Naive thymus-derived CD4-positive, alpha-beta T cell (primary cell): ENCODE measurements at regions not wholly inside any gene's neighbourhood (a gene's known extent, or its start where the extent isn't known, plus 50 kb on each side); places are given as distances from the start of the nearest gene placed in this dataset.

Experiments
- ATAC-seq: fragments of 150-1000 bp; cut with Tn5 transposase; 2 replicates; pipeline ENCODE4 v1.10.0; 2021; ENCODE audit warnings: mild to moderate bottlenecking, moderate library complexity
- CTCF ChIA-PET: fragments of 350-600 bp; sonication (Branson Sonifier 250); formaldehyde crosslinking; loops from one replicate; lab custom pipeline; 2021; ENCODE audit warnings: antibody characterized with exemption; lab: Charles Lee
- POLR2A ChIA-PET: fragments of 350-600 bp; sonication (Branson Sonifier 250); formaldehyde crosslinking; loops from one replicate; lab custom pipeline; 2021; ENCODE audit warnings: antibody characterized with exemption, inconsistent platforms; lab: Charles Lee
- DNase-seq, 9 donors: peaks; one replicate each; pipeline versions ENCODE4 v3.0.0 to v3.0.0-alpha.2; 2020 to 2022; ENCODE audit warnings: mixed read lengths in 1 of 9
- H3K27ac ChIP-seq: one replicate; pipeline ENCODE4 v1.7.0; 2013; ENCODE audit warnings: mild to moderate bottlenecking, low read depth, low read length, moderate library complexity
- H3K27me3 ChIP-seq, 2 donors: one replicate each; pipeline ENCODE4 v1.7.0; 2013; ENCODE audit warnings: low read length in 2 of 2, mild to moderate bottlenecking in 2 of 2, moderate library complexity in 2 of 2; ENCODE audit not compliant: control insufficient read depth in 2 of 2, insufficient read depth in 2 of 2
- H3K36me3 ChIP-seq, 3 experiments: 1 replicate in 2 of 3; 2 replicates in 1 of 3; pipeline ENCODE4 v1.7.0; 2013; ENCODE audit warnings: low read length in 3 of 3, mild to moderate bottlenecking in 3 of 3, moderate library complexity in 1 of 3; ENCODE audit not compliant: insufficient read depth in 3 of 3, control insufficient read depth in 2 of 3
- H3K4me1 ChIP-seq, 2 donors: one replicate each; pipeline ENCODE4 v1.7.0; 2013; ENCODE audit warnings: low read length in 2 of 2, mild to moderate bottlenecking in 2 of 2, moderate library complexity in 1 of 2; ENCODE audit not compliant: control insufficient read depth in 2 of 2, insufficient read depth in 2 of 2
- H3K4me3 ChIP-seq: 2 replicates; pipeline ENCODE4 v1.7.0; 2013; ENCODE audit warnings: mild to moderate bottlenecking, low read length
- H3K9me3 ChIP-seq, 3 experiments: 1 replicate in 2 of 3; 2 replicates in 1 of 3; pipeline ENCODE4 v1.7.0; 2013; ENCODE audit warnings: low read length in 3 of 3; ENCODE audit not compliant: control insufficient read depth in 2 of 3
- H3K27ac Mint-ChIP-seq, 9 donors: one replicate each; pipeline ENCODE4 v1.8.0; 2020 to 2022; ENCODE audit warnings: mixed read lengths in 9 of 9, mild to moderate bottlenecking in 8 of 9, moderate library complexity in 5 of 9, inconsistent platforms in 2 of 9
- H3K27me3 Mint-ChIP-seq, 5 donors: one replicate each; pipeline ENCODE4 v1.8.0; 2021 to 2022; ENCODE audit warnings: mixed read lengths in 5 of 5, mild to moderate bottlenecking in 1 of 5
- H3K36me3 Mint-ChIP-seq, 5 donors: one replicate each; pipeline ENCODE4 v1.8.0; 2020 to 2022; ENCODE audit warnings: mixed read lengths in 5 of 5, mild to moderate bottlenecking in 3 of 5, inconsistent platforms in 1 of 5
- H3K4me1 Mint-ChIP-seq, 7 donors: one replicate each; pipeline ENCODE4 v1.8.0; 2020 to 2022; ENCODE audit warnings: mixed read lengths in 7 of 7, mild to moderate bottlenecking in 3 of 7, inconsistent platforms in 1 of 7
- H3K4me3 Mint-ChIP-seq, 10 donors: one replicate each; pipeline ENCODE4 v1.8.0; 2020 to 2022; ENCODE audit warnings: mild to moderate bottlenecking in 10 of 10, mixed read lengths in 10 of 10, moderate library complexity in 6 of 10, inconsistent platforms in 2 of 10
- H3K9me3 Mint-ChIP-seq, 11 donors: one replicate each; pipeline ENCODE4 v1.8.0; 2020 to 2022; ENCODE audit warnings: mixed read lengths in 11 of 11, mild to moderate bottlenecking in 4 of 11, inconsistent platforms in 1 of 11, moderate library complexity in 1 of 11
- intact Hi-C, 2 donors: fragments of 100-400 bp; cut with micrococcal nuclease; formaldehyde crosslinking; loops; one replicate each; pipeline ENCODE4 v1.15.1; 2023

GRCh38 chr13:31919971-31920726 is 111.4 kb upstream of the FRY start:
- intact Hi-C loops = loop anchor here in 1 of 2 donors (10.0 kb wide), 3 partner anchors 225 to 505 kb away; partner anchors contain the start of gene N4BP2L1
- ChIA-PET POLR2A (no interaction called here), CTCF (interaction anchor here (1.9 kb wide), 1 partner anchor 10 kb away, joined by 9 read pairs; no protein-coding TSS in a partner anchor)
- H3K36me3 Mint-ChIP-seq = peaks cover 0 to 1% (median 0%) of the 10 kb centered on the region in 5 donors
- no peaks in the 10 kb centered on the region for H3K27me3 ChIP-seq
- DNase-seq (no peak), ATAC-seq (no peak)
- no peak overlapping the region for H3K27ac Mint-ChIP-seq
- no peaks in the 10 kb centered on the region for H3K9me3 Mint-ChIP-seq
- H3K4me1 ChIP-seq = no peaks in the 10 kb centered on the region
- no peak overlapping the region for H3K4me3 ChIP-seq
- H3K4me3 Mint-ChIP-seq = no peak overlapping the region
- no peaks in the 10 kb centered on the region for H3K36me3 ChIP-seq
- peaks cover 0 to 24% (median 0%) of the 10 kb centered on the region in 5 donors for H3K27me3 Mint-ChIP-seq
- no peaks in the 10 kb centered on the region for H3K9me3 ChIP-seq
- peaks cover 0 to 14% (median 0%) of the 10 kb centered on the region in 7 donors for H3K4me1 Mint-ChIP-seq
- H3K27ac ChIP-seq = no peak overlapping the region

GRCh38 chr13:31920727-31921100 is 110.9 kb upstream of the FRY start:
- Mint-ChIP-seq H3K27me3 (peaks cover 0 to 25% (median 0%) of the 10 kb centered on the region in 5 donors), H3K27ac (no peak overlapping the region), H3K4me1 (peaks cover 0 to 14% (median 0%) of the 10 kb centered on the region in 7 donors), H3K36me3 (peaks cover 0 to 1% (median 0%) of the 10 kb centered on the region in 5 donors), H3K9me3 (no peaks in the 10 kb centered on the region), H3K4me3 (no peak overlapping the region)
- ChIA-PET CTCF (interaction anchor here (1.9 kb wide), 1 partner anchor 11 kb away, joined by 9 read pairs; no protein-coding TSS in a partner anchor), POLR2A (no interaction called here)
- Histone ChIP-seq H3K27me3 (no peaks in the 10 kb centered on the region), H3K27ac (no peak overlapping the region), H3K36me3 (no peaks in the 10 kb centered on the region), H3K4me3 (no peak overlapping the region), H3K4me1 (no peaks in the 10 kb centered on the region), H3K9me3 (no peaks in the 10 kb centered on the region)
- ATAC-seq (no peak), DNase-seq (no peak)
- intact Hi-C loops = no loop called here

- no peak for DNase-seq
- Mint-ChIP-seq H3K9me3 (no peaks in the 10 kb centered on the region), H3K36me3 (peaks cover 0 to 3% (median 0%) of the 10 kb centered on the region in 5 donors), H3K27ac (no peak overlapping the region), H3K4me1 (peaks cover 0 to 20% (median 2%) of the 10 kb centered on the region in 7 donors), H3K4me3 (no peak overlapping the region), H3K27me3 (peaks cover 0 to 23% (median 4%) of the 10 kb centered on the region in 5 donors)
- intact Hi-C loops = no loop called here
- Histone ChIP-seq H3K4me3 (no peak overlapping the region), H3K9me3 (no peaks in the 10 kb centered on the region), H3K27ac (no peak overlapping the region), H3K27me3 (no peaks in the 10 kb centered on the region), H3K36me3 (no peaks in the 10 kb centered on the region), H3K4me1 (no peaks in the 10 kb centered on the region)
- ChIA-PET POLR2A (no interaction called here), CTCF (no interaction called here)
- no peak for ATAC-seq
Measured at GRCh38 chr13:31922724-31923123, 108.8 kb upstream of the FRY start.

- Mint-ChIP-seq H3K9me3 (no peaks in the 10 kb centered on the region), H3K4me1 (peaks cover 0 to 22% (median 5%) of the 10 kb centered on the region in 7 donors), H3K27ac (no peak overlapping the region), H3K27me3 (peaks cover 0 to 26% (median 4%) of the 10 kb centered on the region in 5 donors), H3K4me3 (no peak overlapping the region), H3K36me3 (peaks cover 0 to 5% (median 0%) of the 10 kb centered on the region in 5 donors)
- no peaks in the 10 kb centered on the region for H3K36me3 ChIP-seq
- ChIA-PET POLR2A (no interaction called here), CTCF (no interaction called here)
- intact Hi-C loops = no loop called here
- ATAC-seq = no peak
- H3K4me3 ChIP-seq = no peak overlapping the region
- H3K27me3 ChIP-seq = no peaks in the 10 kb centered on the region
- no peaks in the 10 kb centered on the region for H3K4me1 ChIP-seq
- no peak overlapping the region for H3K27ac ChIP-seq
- H3K9me3 ChIP-seq = no peaks in the 10 kb centered on the region
- DNase-seq = no peak
Measured at GRCh38 chr13:31923134-31923763, 108.3 kb upstream of the FRY start.

- DNase-seq (no peak), ATAC-seq (no peak)
- H3K4me3 ChIP-seq = no peak overlapping the region
- ChIA-PET POLR2A (no interaction called here), CTCF (no interaction called here)
- Mint-ChIP-seq H3K4me3 (no peak overlapping the region), H3K27me3 (peaks cover 0 to 19% (median 4%) of the 10 kb centered on the region in 5 donors), H3K9me3 (no peaks in the 10 kb centered on the region), H3K27ac (no peak overlapping the region), H3K4me1 (peaks cover 0 to 30% (median 5%) of the 10 kb centered on the region in 7 donors), H3K36me3 (peaks cover 0 to 5% (median 0%) of the 10 kb centered on the region in 5 donors)
- H3K9me3 ChIP-seq = no peaks in the 10 kb centered on the region
- no peak overlapping the region for H3K27ac ChIP-seq
- no peaks in the 10 kb centered on the region for H3K36me3 ChIP-seq
- H3K27me3 ChIP-seq = no peaks in the 10 kb centered on the region
- intact Hi-C loops = no loop called here
- no peaks in the 10 kb centered on the region for H3K4me1 ChIP-seq
Measured at GRCh38 chr13:31925079-31925478, 106.5 kb upstream of the FRY start.

- Mint-ChIP-seq H3K27me3 (peaks cover 0 to 16% (median 5%) of the 10 kb centered on the region in 5 donors), H3K4me3 (peak overlapping the region in 1 of 10 donors; percentile 42), H3K36me3 (peaks cover 0 to 3% (median 0%) of the 10 kb centered on the region in 5 donors), H3K4me1 (peaks cover 0 to 24% (median 0%) of the 10 kb centered on the region in 7 donors), H3K27ac (no peak overlapping the region), H3K9me3 (no peaks in the 10 kb centered on the region)
- Histone ChIP-seq H3K4me3 (no peak overlapping the region), H3K27ac (no peak overlapping the region), H3K4me1 (peaks cover 0 to 4% of the 10 kb centered on the region in 2 donors), H3K9me3 (no peaks in the 10 kb centered on the region), H3K27me3 (no peaks in the 10 kb centered on the region), H3K36me3 (no peaks in the 10 kb centered on the region)
- no peak for DNase-seq
- ChIA-PET POLR2A (no interaction called here), CTCF (no interaction called here)
- ATAC-seq = no peak
- intact Hi-C loops = no loop called here
Measured at GRCh38 chr13:31927219-31927653, 104.3 kb upstream of the FRY start.
